ENCODE measurements at regions not wholly inside any gene's neighbourhood (a gene's known extent, or its start where the extent isn't known, plus 50 kb on each side); places are given as distances from the start of the nearest gene placed in this dataset.

- TF ChIP-seq ZNF462 (CRISPR knock-in tag; IDR thresholded peaks at IDR 0.05) (no peak), STAT1 (IDR thresholded peaks at IDR 0.05; ENCODE audit: unreplicated experiment) (no peak), ZNF331 (CRISPR knock-in tag; IDR thresholded peaks at IDR 0.05; ENCODE audit: low read depth) (no peak), NANOG (IDR thresholded peaks at IDR 0.05; ENCODE audit: borderline replicate concordance) (no peak), EZH2 (IDR thresholded peaks at IDR 0.05; ENCODE audit: low read depth, unreplicated experiment) (no peak), ETS1 (IDR thresholded peaks at IDR 0.05) (no peak), POLR2AphosphoS5 (IDR thresholded peaks at IDR 0.05; ENCODE audit: low read depth) (no peak)
Observed at GRCh38 chr12:107549651-107550480, 135.7 kb upstream of the PWP1 start (continued).

- DNase-seq (ENCODE audit: low spot score) = no peak
- Mint-ChIP-seq H3K4me1 (no peaks in the 10 kb centered on the region), H3K4me3 (no peak overlapping the region)
- no peak for TF ChIP-seq ZNF331 (CRISPR knock-in tag; IDR thresholded peaks at IDR 0.05; ENCODE audit: low read depth)
- no peak for TF ChIP-seq ETS1 (IDR thresholded peaks at IDR 0.05)
- TF ChIP-seq REST (IDR thresholded peaks at IDR 0.05; ENCODE audit: unreplicated experiment) = no peak
- TF ChIP-seq STAT1 (IDR thresholded peaks at IDR 0.05; ENCODE audit: unreplicated experiment) = no peak
- no peak for TF ChIP-seq CTCF (conservative IDR thresholded peaks at IDR 0.05; ENCODE audit: low read depth in 2 of 2)
- no peak for TF ChIP-seq EZH2 (IDR thresholded peaks at IDR 0.05; ENCODE audit: low read depth, unreplicated experiment)
Observed at GRCh38 chr12:107551434-107551833, 134.2 kb upstream of the PWP1 start.

More at GRCh38 chr12:107551434-107551833, 134.2 kb upstream of the PWP1 start:
- no peaks in the 10 kb centered on the region for H4K20me1 ChIP-seq (replicated peaks; ENCODE audit: insufficient read depth)
- H3K27me3 Mint-ChIP-seq (ENCODE audit: insufficient read depth, low read depth, poor library complexity) = peaks cover 3% of the 10 kb centered on the region
- H3F3A ChIP-seq (replicated peaks; ENCODE audit: low read depth) = no peaks in the 10 kb centered on the region
- H3K27ac ChIP-seq (ENCODE audit: low read depth) = no peak overlapping the region
- no peak overlapping the region for H3K4me3 ChIP-seq
- H3K4me1 ChIP-seq (ENCODE audit: insufficient read depth) = no peaks in the 10 kb centered on the region
- no peaks in the 10 kb centered on the region for H3K27me3 ChIP-seq (ENCODE audit: insufficient read depth)
- no peaks in the 10 kb centered on the region for H3K79me2 ChIP-seq (replicated peaks; ENCODE audit: insufficient read depth)
- no peak overlapping the region for H2AFZ ChIP-seq
- H3K9me3 Mint-ChIP-seq = peaks cover 2% of the 10 kb centered on the region; the same call in 1 of the 3 replicates
- no peaks in the 10 kb centered on the region for H3K36me3 Mint-ChIP-seq (ENCODE audit: low read depth)
- ATAC-seq = no peak
- no peak overlapping the region for H3K27ac Mint-ChIP-seq
- no peak overlapping the region for H3K4me2 ChIP-seq
- no peaks in the 10 kb centered on the region for H3K36me3 ChIP-seq (ENCODE audit: insufficient read depth)
- H3K9me2 ChIP-seq (ENCODE audit: insufficient read depth) = no peaks in the 10 kb centered on the region

Measured in GM23338 (cell line).